ENCODE measurements at regions not wholly inside any gene's neighbourhood (a gene's known extent, or its start where the extent isn't known, plus 50 kb on each side); places are given as distances from the start of the nearest gene placed in this dataset.

DNA sequence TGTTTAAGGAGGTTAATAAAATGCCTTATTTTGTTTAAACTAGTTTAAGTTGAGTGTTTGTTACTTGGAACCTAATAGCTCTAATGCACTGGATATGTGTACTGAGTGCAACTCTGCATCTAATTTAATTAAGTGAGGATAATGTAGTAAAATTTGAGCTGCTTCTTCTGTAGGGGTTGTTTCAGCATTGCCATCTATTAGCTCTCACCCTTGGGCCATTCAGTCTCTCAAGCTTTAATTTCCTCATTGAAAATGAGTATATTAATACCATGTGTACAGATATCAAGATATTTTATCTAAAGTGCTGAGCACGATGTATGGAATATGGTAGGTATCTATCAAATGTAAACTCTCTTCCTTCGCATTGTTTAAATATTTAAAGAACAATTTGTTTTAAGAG, 375.7 kb upstream of the LRRC3B start:
- Histone ChIP-seq H4K20me1 (ENCODE audit: insufficient read depth, low read length) (no peaks in the 10 kb centered on the region), H3K36me3 (ENCODE audit: insufficient read depth, low read length) (no peaks in the 10 kb centered on the region), H3K27ac (ENCODE audit: low read length) (no peak overlapping the region), H3K4me1 (ENCODE audit: insufficient read depth, low read length) (no peaks in the 10 kb centered on the region), H3K9ac (ENCODE audit: low read depth, low read length) (no peak overlapping the region), H2AFZ (ENCODE audit: low read depth, low read length) (no peak overlapping the region), H3K79me2 (ENCODE audit: insufficient read depth, low read length) (no peaks in the 10 kb centered on the region), H3K4me3 (ENCODE audit: low read depth in 1 of 2, low read length in 2 of 2) (no peak overlapping the region), H3K4me2 (ENCODE audit: insufficient read depth, low read length) (no peak overlapping the region), H3K27me3 (ENCODE audit: insufficient read depth, low read length, poor library complexity) (no peaks in the 10 kb centered on the region), H3K9me3 (ENCODE audit: insufficient read depth, low read length, severe bottlenecking) (no peaks in the 10 kb centered on the region)
- DNase-seq (no peak), ATAC-seq (ENCODE audit: insufficient read depth, low read depth) (no peak)
- no peak for TF ChIP-seq EZH2 (IDR thresholded peaks at IDR 0.05; ENCODE audit: borderline replicate concordance, low read depth, low read length, severe bottlenecking)
- TF ChIP-seq, protein P1, sequence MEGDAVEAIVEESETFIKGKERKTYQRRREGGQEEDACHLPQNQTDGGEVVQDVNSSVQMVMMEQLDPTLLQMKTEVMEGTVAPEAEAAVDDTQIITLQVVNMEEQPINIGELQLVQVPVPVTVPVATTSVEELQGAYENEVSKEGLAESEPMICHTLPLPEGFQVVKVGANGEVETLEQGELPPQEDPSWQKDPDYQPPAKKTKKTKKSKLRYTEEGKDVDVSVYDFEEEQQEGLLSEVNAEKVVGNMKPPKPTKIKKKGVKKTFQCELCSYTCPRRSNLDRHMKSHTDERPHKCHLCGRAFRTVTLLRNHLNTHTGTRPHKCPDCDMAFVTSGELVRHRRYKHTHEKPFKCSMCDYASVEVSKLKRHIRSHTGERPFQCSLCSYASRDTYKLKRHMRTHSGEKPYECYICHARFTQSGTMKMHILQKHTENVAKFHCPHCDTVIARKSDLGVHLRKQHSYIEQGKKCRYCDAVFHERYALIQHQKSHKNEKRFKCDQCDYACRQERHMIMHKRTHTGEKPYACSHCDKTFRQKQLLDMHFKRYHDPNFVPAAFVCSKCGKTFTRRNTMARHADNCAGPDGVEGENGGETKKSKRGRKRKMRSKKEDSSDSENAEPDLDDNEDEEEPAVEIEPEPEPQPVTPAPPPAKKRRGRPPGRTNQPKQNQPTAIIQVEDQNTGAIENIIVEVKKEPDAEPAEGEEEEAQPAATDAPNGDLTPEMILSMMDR (IDR thresholded peaks at IDR 0.05; ENCODE audit: borderline replicate concordance, extremely low read depth, low read length, poor library complexity, severe bottlenecking): no peak

GRCh38 chr3:26247712-26248111, 374.9 kb upstream of the LRRC3B start:
- H3K27ac ChIP-seq (ENCODE audit: low read length): no peak overlapping the region
- no peaks in the 10 kb centered on the region for H3K27me3 ChIP-seq (ENCODE audit: insufficient read depth, low read length, poor library complexity)
- ATAC-seq (ENCODE audit: insufficient read depth, low read depth) (no peak), DNase-seq (no peak)
- no peak overlapping the region for H3K9ac ChIP-seq (ENCODE audit: low read depth, low read length)
- H3K4me1 ChIP-seq (ENCODE audit: insufficient read depth, low read length): no peaks in the 10 kb centered on the region
- no peak overlapping the region for H2AFZ ChIP-seq (ENCODE audit: low read depth, low read length)
- H3K4me3 ChIP-seq (ENCODE audit: low read depth in 1 of 2, low read length in 2 of 2): no peak overlapping the region
- H3K9me3 ChIP-seq (ENCODE audit: insufficient read depth, low read length, severe bottlenecking): no peaks in the 10 kb centered on the region
- TF ChIP-seq, protein P1 (IDR thresholded peaks at IDR 0.05; ENCODE audit: borderline replicate concordance, extremely low read depth, low read length, poor library complexity, severe bottlenecking): no peak
- no peak for TF ChIP-seq EZH2 (IDR thresholded peaks at IDR 0.05; ENCODE audit: borderline replicate concordance, low read depth, low read length, severe bottlenecking)
- no peaks in the 10 kb centered on the region for H3K79me2 ChIP-seq (ENCODE audit: insufficient read depth, low read length)
- H4K20me1 ChIP-seq (ENCODE audit: insufficient read depth, low read length): no peaks in the 10 kb centered on the region
- no peaks in the 10 kb centered on the region for H3K36me3 ChIP-seq (ENCODE audit: insufficient read depth, low read length)
- no peak overlapping the region for H3K4me2 ChIP-seq (ENCODE audit: insufficient read depth, low read length)

DNA sequence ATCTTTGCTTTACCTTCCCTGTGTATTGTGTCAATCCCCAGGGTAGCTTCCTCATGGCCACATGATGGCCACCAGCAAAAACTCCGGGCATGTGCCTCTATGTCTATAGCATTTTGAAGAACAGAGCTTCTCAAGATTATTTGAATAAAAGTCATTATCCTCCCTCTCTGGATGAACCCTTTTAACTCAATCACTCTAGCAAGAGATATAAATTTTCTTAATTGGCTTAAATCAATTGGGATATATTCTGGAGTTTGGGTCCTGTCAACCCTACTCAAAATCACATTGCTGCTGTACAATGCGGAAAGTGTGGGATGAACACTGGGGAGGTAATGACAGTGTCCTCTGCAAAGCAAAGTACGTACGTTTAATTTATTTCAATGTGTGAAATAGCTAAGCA, 370.6 kb upstream of the LRRC3B start:
- no peaks in the 10 kb centered on the region for H3K36me3 ChIP-seq (ENCODE audit: insufficient read depth, low read length)
- no peaks in the 10 kb centered on the region for H3K9me3 ChIP-seq (ENCODE audit: insufficient read depth, low read length, severe bottlenecking)
- no peaks in the 10 kb centered on the region for H3K79me2 ChIP-seq (ENCODE audit: insufficient read depth, low read length)
- no peaks in the 10 kb centered on the region for H3K27me3 ChIP-seq (ENCODE audit: insufficient read depth, low read length, poor library complexity)
- no peak overlapping the region for H3K4me2 ChIP-seq (ENCODE audit: insufficient read depth, low read length)
- no peak overlapping the region for H2AFZ ChIP-seq (ENCODE audit: low read depth, low read length)
- no peaks in the 10 kb centered on the region for H3K4me1 ChIP-seq (ENCODE audit: insufficient read depth, low read length)
- H3K27ac ChIP-seq (ENCODE audit: low read length): no peak overlapping the region
- H3K9ac ChIP-seq (ENCODE audit: low read depth, low read length): no peak overlapping the region
- DNase-seq (no peak), ATAC-seq (ENCODE audit: insufficient read depth, low read depth) (no peak)
- TF ChIP-seq, protein P1 (IDR thresholded peaks at IDR 0.05; ENCODE audit: borderline replicate concordance, extremely low read depth, low read length, poor library complexity, severe bottlenecking): no peak
- no peak for TF ChIP-seq EZH2 (IDR thresholded peaks at IDR 0.05; ENCODE audit: borderline replicate concordance, low read depth, low read length, severe bottlenecking)
- no peaks in the 10 kb centered on the region for H4K20me1 ChIP-seq (ENCODE audit: insufficient read depth, low read length)
- no peak overlapping the region for H3K4me3 ChIP-seq (ENCODE audit: low read depth in 1 of 2, low read length in 2 of 2)

DNA sequence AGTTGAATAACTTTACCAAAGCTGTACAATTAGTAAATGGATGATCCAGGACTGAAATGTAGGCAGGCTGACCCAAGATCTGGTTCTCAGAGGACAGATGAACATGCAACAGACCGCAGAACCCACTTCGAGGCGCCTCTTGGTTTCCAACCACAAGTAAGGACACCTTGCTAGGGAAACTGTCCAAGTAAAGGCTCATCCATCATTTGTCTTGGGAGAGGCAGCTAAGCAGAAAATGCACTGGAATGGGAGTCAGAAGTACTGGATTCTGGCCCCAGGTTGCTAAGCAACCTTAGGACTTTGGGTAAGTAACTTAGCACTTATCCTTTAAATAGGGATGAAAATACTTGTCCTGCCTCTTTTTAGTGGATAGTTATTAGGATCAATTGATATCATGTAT, 366.3 kb upstream of the LRRC3B start:
- H4K20me1 ChIP-seq (ENCODE audit: insufficient read depth, low read length): no peaks in the 10 kb centered on the region
- H3K9ac ChIP-seq (ENCODE audit: low read depth, low read length): no peak overlapping the region
- H3K9me3 ChIP-seq (ENCODE audit: insufficient read depth, low read length, severe bottlenecking): no peaks in the 10 kb centered on the region
- H3K27me3 ChIP-seq (ENCODE audit: insufficient read depth, low read length, poor library complexity): no peaks in the 10 kb centered on the region
- no peaks in the 10 kb centered on the region for H3K4me1 ChIP-seq (ENCODE audit: insufficient read depth, low read length)
- ATAC-seq (ENCODE audit: insufficient read depth, low read depth): no peak
- no peak overlapping the region for H3K27ac ChIP-seq (ENCODE audit: low read length)
- H2AFZ ChIP-seq (ENCODE audit: low read depth, low read length): no peak overlapping the region
- no peaks in the 10 kb centered on the region for H3K36me3 ChIP-seq (ENCODE audit: insufficient read depth, low read length)
- TF ChIP-seq, protein P1 (IDR thresholded peaks at IDR 0.05; ENCODE audit: borderline replicate concordance, extremely low read depth, low read length, poor library complexity, severe bottlenecking): no peak
- no peak for TF ChIP-seq EZH2 (IDR thresholded peaks at IDR 0.05; ENCODE audit: borderline replicate concordance, low read depth, low read length, severe bottlenecking)
- no peak overlapping the region for H3K4me3 ChIP-seq (ENCODE audit: low read depth in 1 of 2, low read length in 2 of 2)
- DNase-seq: no peak
- H3K4me2 ChIP-seq (ENCODE audit: insufficient read depth, low read length): no peak overlapping the region
- H3K79me2 ChIP-seq (ENCODE audit: insufficient read depth, low read length): no peaks in the 10 kb centered on the region

Data from DND-41 (cell line).